Right cardiac atrium (tissue), 5 donors: ENCODE measurements at regions not wholly inside any gene's neighbourhood (a gene's known extent, or its start where the extent isn't known, plus 50 kb on each side); places are given as distances from the start of the nearest gene placed in this dataset.
A peak's percentile ranks its signal among the peaks of the same experiment; 100 is the strongest.

Experiments
- ATAC-seq, 2 donors: fragments of 200-7000 bp; cut with Tn5 transposase; one replicate each; pipeline versions ENCODE4 v1.8.0 to v1.9.1; 2020; ENCODE audit warnings: moderate library complexity in 2 of 2, mild to moderate bottlenecking in 1 of 2
- DNase-seq, 3 donors: peaks; one replicate each; pipeline ENCODE4 v3.0.0-alpha.2; 2020
- H3K27ac ChIP-seq: one replicate; pipeline ENCODE4 v1.5.1; 2013; ENCODE audit warnings: mild to moderate bottlenecking, low read length, control low read depth, moderate library complexity
- H3K27me3 ChIP-seq: one replicate; pipeline ENCODE4 v1.6.1; 2013; ENCODE audit not compliant: control insufficient read depth, insufficient read depth
- H3K4me1 ChIP-seq: one replicate; pipeline ENCODE4 v1.6.1; 2013; ENCODE audit warnings: low read length; ENCODE audit not compliant: control insufficient read depth, insufficient read depth
- H3K4me3 ChIP-seq: one replicate; pipeline ENCODE4 v1.5.1; 2013; ENCODE audit warnings: low read length, control low read depth
- H3K9me3 ChIP-seq: one replicate; pipeline ENCODE4 v1.6.1; 2013; ENCODE audit warnings: low read length; ENCODE audit not compliant: control insufficient read depth
- WGBS: extraction: QIAGEN DNeasy Blood & Tissue Kit; methylation state at CpG from one replicate; pipeline ENCODE4 v1.1.7; 2013; 5-methylcytosine and 5-hydroxymethylcytosine counted together
- intact Hi-C, 4 donors: fragments of 100-400 bp; cut with DNase I; formaldehyde crosslinking; loops; one replicate each; pipeline versions ENCODE4 v1.11.0 to v1.14.0; 2022 to 2023
- donor health status: healthy with polysubstance abuse.
- donor health status: DM: no; HTN: yes; CAD: no.
- donor health status: DM: no; HTN: no; CAD: no.
- donor health status: DM: no; HTN: yes; CAD: no; lungs with severe emphysema.
- donor health status: DM: yes; HTN: yes; CAD: no.

DNA sequence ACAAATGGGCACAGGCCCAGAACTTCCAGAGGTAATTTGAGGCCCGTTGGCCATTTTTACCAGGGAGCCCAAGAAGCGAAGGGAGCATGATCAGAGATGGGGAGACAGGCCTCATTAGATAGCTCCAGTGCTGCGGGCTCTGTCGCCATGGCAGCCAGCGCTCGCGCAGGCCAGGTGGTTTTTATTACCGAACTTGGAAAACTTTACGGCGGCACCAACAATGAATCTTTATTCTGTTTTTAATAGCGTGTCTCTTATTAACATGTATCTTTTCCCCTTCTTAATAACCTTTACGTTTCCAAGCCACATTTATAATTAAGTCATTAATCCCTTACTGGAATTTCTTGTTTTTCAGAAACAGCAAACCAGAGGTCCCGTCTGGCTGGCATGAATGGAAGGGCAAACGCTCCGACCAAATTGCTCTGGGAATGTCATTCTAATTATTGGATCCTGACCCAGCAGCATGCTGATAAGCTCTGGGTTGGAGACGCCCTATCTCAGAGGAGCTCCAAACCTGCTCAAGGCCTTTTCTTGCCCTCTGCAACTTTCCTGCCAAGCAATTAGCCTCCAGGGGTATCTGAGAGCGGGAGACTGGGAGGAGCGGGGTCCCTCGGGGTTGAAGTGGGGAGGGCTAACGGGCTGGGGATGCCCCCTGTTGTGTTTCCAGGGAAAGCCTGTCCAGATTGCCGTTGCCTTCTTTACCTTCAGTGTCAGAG is 256.4 kb downstream of the TLE3 start:
- ATAC-seq (no peak), DNase-seq (no peak)
- 80% methylated on average over 21 of the region's 21 CpGs for WGBS
- no peak overlapping the region for H3K4me3 ChIP-seq
- no peaks in the 10 kb centered on the region for H3K9me3 ChIP-seq
- H3K4me1 ChIP-seq: no peaks in the 10 kb centered on the region
- H3K27ac ChIP-seq: no peak overlapping the region
- no peaks in the 10 kb centered on the region for H3K27me3 ChIP-seq
- intact Hi-C loops: no loop called here

- no peak overlapping the region for H3K27ac ChIP-seq
- H3K4me3 ChIP-seq: no peak overlapping the region
- ATAC-seq: no peak
- H3K27me3 ChIP-seq: no peaks in the 10 kb centered on the region
- DNase-seq: no peak
- WGBS: 87% methylated on average over 5 of the region's 5 CpGs
- no peaks in the 10 kb centered on the region for H3K4me1 ChIP-seq
- H3K9me3 ChIP-seq: no peaks in the 10 kb centered on the region
- intact Hi-C loops: no loop called here
Measured at GRCh38 chr15:69842851-69843250, 254.9 kb downstream of the TLE3 start.

GRCh38 chr15:69843276-69843899 is 254.3 kb downstream of the TLE3 start:
- intact Hi-C loops: no loop called here
- ATAC-seq (peak; percentile 27 to 28), DNase-seq (no peak)
- WGBS: 59% methylated on average over 13 of the region's 13 CpGs
- Histone ChIP-seq H3K4me3 (no peak overlapping the region), H3K27ac (no peak overlapping the region), H3K9me3 (no peaks in the 10 kb centered on the region), H3K4me1 (no peaks in the 10 kb centered on the region), H3K27me3 (no peaks in the 10 kb centered on the region)

DNA sequence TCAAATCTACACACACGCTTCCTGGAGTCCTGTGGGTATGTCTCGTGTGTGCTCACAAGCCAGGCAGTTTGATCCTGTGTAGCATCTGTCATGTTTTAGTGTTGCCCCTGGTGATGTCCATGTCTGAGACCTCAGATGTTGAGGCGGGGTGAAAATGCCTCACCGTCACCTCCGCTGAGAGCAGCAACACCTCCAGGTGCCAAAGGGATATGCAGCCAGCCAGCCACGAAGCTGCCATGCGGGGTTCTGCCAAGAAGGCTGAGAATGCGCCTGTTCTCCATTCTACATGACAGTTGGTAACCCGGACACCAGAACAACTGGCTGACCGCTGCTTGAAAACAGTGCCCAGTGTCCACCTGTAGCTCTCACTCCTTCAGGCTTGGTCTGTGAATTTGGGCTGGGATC is 253.8 kb downstream of the TLE3 start:
- intact Hi-C loops: no loop called here
- Histone ChIP-seq H3K27me3 (no peaks in the 10 kb centered on the region), H3K9me3 (no peaks in the 10 kb centered on the region), H3K4me1 (no peaks in the 10 kb centered on the region), H3K4me3 (no peak overlapping the region), H3K27ac (no peak overlapping the region)
- ATAC-seq: peak; percentile 85 to 90
- WGBS: 56% methylated on average over 10 of the region's 10 CpGs
- peak; percentile 53 to 86 (median 79) for DNase-seq

- H3K4me1 ChIP-seq: no peaks in the 10 kb centered on the region
- no peak overlapping the region for H3K27ac ChIP-seq
- DNase-seq (no peak), ATAC-seq (no peak)
- no peak overlapping the region for H3K4me3 ChIP-seq
- no peaks in the 10 kb centered on the region for H3K9me3 ChIP-seq
- no peaks in the 10 kb centered on the region for H3K27me3 ChIP-seq
- intact Hi-C loops: no loop called here
- WGBS: 90% methylated on average over 5 of the region's 5 CpGs
Measured at GRCh38 chr15:69845159-69845558, 252.6 kb downstream of the TLE3 start.

GRCh38 chr15:69847625-69848024 is 250.1 kb downstream of the TLE3 start:
- intact Hi-C loops: no loop called here
- WGBS: 77% methylated on average over 4 of the region's 4 CpGs
- no peaks in the 10 kb centered on the region for H3K27me3 ChIP-seq

GRCh38 chr15:69848096-69848495 is 249.6 kb downstream of the TLE3 start:
- intact Hi-C loops: no loop called here
- Histone ChIP-seq H3K27me3 (no peaks in the 10 kb centered on the region), H3K9me3 (no peaks in the 10 kb centered on the region), H3K27ac (no peak overlapping the region), H3K4me3 (no peak overlapping the region), H3K4me1 (no peaks in the 10 kb centered on the region)
- DNase-seq (no peak), ATAC-seq (no peak)
- WGBS: 83% methylated on average over 6 of the region's 6 CpGs

More at GRCh38 chr15:69847625-69848024, 250.1 kb downstream of the TLE3 start:
- Histone ChIP-seq H3K9me3 (no peaks in the 10 kb centered on the region), H3K4me3 (no peak overlapping the region), H3K27ac (no peak overlapping the region), H3K4me1 (no peaks in the 10 kb centered on the region)
- DNase-seq (no peak), ATAC-seq (no peak)

- 48% methylated on average over 4 of the region's 4 CpGs for WGBS
- Histone ChIP-seq H3K4me3 (no peak overlapping the region), H3K27me3 (no peaks in the 10 kb centered on the region), H3K4me1 (no peaks in the 10 kb centered on the region), H3K9me3 (no peaks in the 10 kb centered on the region), H3K27ac (no peak overlapping the region)
- ATAC-seq (no peak), DNase-seq (no peak)
- intact Hi-C loops: no loop called here
Measured at GRCh38 chr15:69848551-69849231, 249.0 kb downstream of the TLE3 start.

GRCh38 chr15:69849232-69849610 is 248.5 kb downstream of the TLE3 start:
- Histone ChIP-seq H3K4me3 (no peak overlapping the region), H3K4me1 (no peaks in the 10 kb centered on the region), H3K27ac (no peak overlapping the region), H3K27me3 (no peaks in the 10 kb centered on the region), H3K9me3 (no peaks in the 10 kb centered on the region)
- ATAC-seq (no peak), DNase-seq (no peak)
- WGBS: 84% methylated on average over 4 of the region's 4 CpGs
- intact Hi-C loops: no loop called here

- 92% methylated on average over 3 of the region's 3 CpGs for WGBS
Measured at GRCh38 chr15:69852482-69852881, 245.2 kb downstream of the TLE3 start.

DNA sequence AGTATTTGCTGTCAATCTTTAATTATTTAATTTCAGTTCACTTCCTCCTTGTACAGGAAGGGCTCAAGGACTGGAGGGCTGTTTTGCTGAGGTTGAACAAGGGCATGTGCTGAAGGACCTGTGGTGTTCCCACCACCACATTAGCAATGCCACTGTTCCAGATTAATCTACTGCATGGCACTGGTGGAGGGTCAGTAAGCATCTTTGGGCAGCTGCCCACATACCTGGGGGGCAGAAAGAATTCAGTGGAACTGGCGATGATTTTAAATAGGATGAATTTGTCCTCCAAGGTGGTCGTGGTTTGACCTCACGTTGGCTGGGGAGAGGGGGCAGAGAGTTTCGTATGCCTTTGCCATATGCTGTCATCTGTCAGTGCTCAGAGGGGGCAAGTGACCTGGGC is 244.8 kb downstream of the TLE3 start:
- DNase-seq (no peak), ATAC-seq (no peak)
- H3K9me3 ChIP-seq: no peaks in the 10 kb centered on the region
- WGBS: 91% methylated on average over 4 of the region's 4 CpGs
- H3K4me3 ChIP-seq: no peak overlapping the region
- H3K4me1 ChIP-seq: no peaks in the 10 kb centered on the region
- H3K27me3 ChIP-seq: no peaks in the 10 kb centered on the region
- H3K27ac ChIP-seq: no peak overlapping the region
- intact Hi-C loops: no loop called here

More at GRCh38 chr15:69852482-69852881, 245.2 kb downstream of the TLE3 start:
- no peaks in the 10 kb centered on the region for H3K9me3 ChIP-seq
- no peaks in the 10 kb centered on the region for H3K4me1 ChIP-seq
- intact Hi-C loops: no loop called here
- ATAC-seq: no peak
- no peak overlapping the region for H3K4me3 ChIP-seq
- H3K27ac ChIP-seq: no peak overlapping the region
- no peaks in the 10 kb centered on the region for H3K27me3 ChIP-seq
- DNase-seq: no peak
